ENCODE measurements at regions not wholly inside any gene's neighbourhood (a gene's known extent, or its start where the extent isn't known, plus 50 kb on each side); places are given as distances from the start of the nearest gene placed in this dataset.

GRCh38 chr11:98431463-98432359 lies 589.0 kb upstream of the CNTN5 start (continued):
- no peak for TF ChIP-seq ZNF462 (CRISPR knock-in tag; IDR thresholded peaks at IDR 0.05)
- TF ChIP-seq ZNF331 (CRISPR knock-in tag; IDR thresholded peaks at IDR 0.05; ENCODE audit: low read depth) = no peak
- TF ChIP-seq, protein P1, sequence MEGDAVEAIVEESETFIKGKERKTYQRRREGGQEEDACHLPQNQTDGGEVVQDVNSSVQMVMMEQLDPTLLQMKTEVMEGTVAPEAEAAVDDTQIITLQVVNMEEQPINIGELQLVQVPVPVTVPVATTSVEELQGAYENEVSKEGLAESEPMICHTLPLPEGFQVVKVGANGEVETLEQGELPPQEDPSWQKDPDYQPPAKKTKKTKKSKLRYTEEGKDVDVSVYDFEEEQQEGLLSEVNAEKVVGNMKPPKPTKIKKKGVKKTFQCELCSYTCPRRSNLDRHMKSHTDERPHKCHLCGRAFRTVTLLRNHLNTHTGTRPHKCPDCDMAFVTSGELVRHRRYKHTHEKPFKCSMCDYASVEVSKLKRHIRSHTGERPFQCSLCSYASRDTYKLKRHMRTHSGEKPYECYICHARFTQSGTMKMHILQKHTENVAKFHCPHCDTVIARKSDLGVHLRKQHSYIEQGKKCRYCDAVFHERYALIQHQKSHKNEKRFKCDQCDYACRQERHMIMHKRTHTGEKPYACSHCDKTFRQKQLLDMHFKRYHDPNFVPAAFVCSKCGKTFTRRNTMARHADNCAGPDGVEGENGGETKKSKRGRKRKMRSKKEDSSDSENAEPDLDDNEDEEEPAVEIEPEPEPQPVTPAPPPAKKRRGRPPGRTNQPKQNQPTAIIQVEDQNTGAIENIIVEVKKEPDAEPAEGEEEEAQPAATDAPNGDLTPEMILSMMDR (conservative IDR thresholded peaks at IDR 0.05; ENCODE audit: low read depth in 2 of 2) = no peak

GRCh38 chr11:98434296-98434695 lies 586.5 kb upstream of the CNTN5 start:
- no peaks in the 10 kb centered on the region for H3K9me2 ChIP-seq (ENCODE audit: insufficient read depth)
- H3K79me2 ChIP-seq (replicated peaks; ENCODE audit: insufficient read depth) = no peaks in the 10 kb centered on the region
- ATAC-seq (no peak), DNase-seq (ENCODE audit: low spot score) (no peak)
- H3K4me3 ChIP-seq = no peak overlapping the region
- no peaks in the 10 kb centered on the region for H3K4me1 ChIP-seq (ENCODE audit: insufficient read depth)
- Mint-ChIP-seq H3K27ac (no peak overlapping the region), H3K36me3 (ENCODE audit: low read depth) (peaks cover 6% of the 10 kb centered on the region; the same call in 2 of the 3 replicates), H3K4me3 (no peak overlapping the region), H3K27me3 (ENCODE audit: insufficient read depth, low read depth, poor library complexity) (no peaks in the 10 kb centered on the region), H3K4me1 (no peaks in the 10 kb centered on the region), H3K9me3 (peaks cover 9% of the 10 kb centered on the region; the same call in 2 of the 3 replicates)
- H3F3A ChIP-seq (replicated peaks; ENCODE audit: low read depth) = no peaks in the 10 kb centered on the region
- no peaks in the 10 kb centered on the region for H3K36me3 ChIP-seq (ENCODE audit: insufficient read depth)
- no peaks in the 10 kb centered on the region for H4K20me1 ChIP-seq (replicated peaks; ENCODE audit: insufficient read depth)
- H3K27me3 ChIP-seq (ENCODE audit: insufficient read depth) = no peaks in the 10 kb centered on the region
- no peak overlapping the region for H3K27ac ChIP-seq (ENCODE audit: low read depth)
- no peak overlapping the region for H2AFZ ChIP-seq
- no peak overlapping the region for H3K4me2 ChIP-seq
- TF ChIP-seq EZH2phosphoT487 (IDR thresholded peaks at IDR 0.05; ENCODE audit: unreplicated experiment) = no peak
- TF ChIP-seq ETS1 (IDR thresholded peaks at IDR 0.05) = no peak
- no peak for TF ChIP-seq EZH2 (IDR thresholded peaks at IDR 0.05; ENCODE audit: low read depth, unreplicated experiment)
- TF ChIP-seq, protein P1 (conservative IDR thresholded peaks at IDR 0.05; ENCODE audit: low read depth in 2 of 2) = no peak
- no peak for TF ChIP-seq POLR2AphosphoS5 (IDR thresholded peaks at IDR 0.05; ENCODE audit: low read depth)
- TF ChIP-seq ZNF331 (CRISPR knock-in tag; IDR thresholded peaks at IDR 0.05; ENCODE audit: low read depth) = no peak
- TF ChIP-seq ZNF114 (CRISPR knock-in tag; IDR thresholded peaks at IDR 0.05) = no peak
- TF ChIP-seq STAT1 (IDR thresholded peaks at IDR 0.05; ENCODE audit: unreplicated experiment) = no peak

Data from GM23338 (cell line).